LHCN-M2 (cell line): ENCODE measurements at regions not wholly inside any gene's neighbourhood (a gene's known extent, or its start where the extent isn't known, plus 50 kb on each side); places are given as distances from the start of the nearest gene placed in this dataset.
A peak's percentile ranks its signal among the peaks of the same experiment; 100 is the strongest.

Experiments used
- DNase-seq: peaks from one replicate; pipeline ENCODE4 v3.0.0-alpha.2; 2012; ENCODE audit warnings: low read depth

GRCh38 chr11:95717314-95717713 is 72.3 kb downstream of the FAM76B start:
- DNase-seq, result no peak

GRCh38 chr11:95716266-95716665 is 73.3 kb downstream of the FAM76B start:
- peak; percentile 35 for DNase-seq

GRCh38 chr11:95715777-95716241 is 73.8 kb downstream of the FAM76B start:
- DNase-seq, result no peak

GRCh38 chr11:95714843-95715776 is 74.5 kb downstream of the FAM76B start:
- DNase-seq, result no peak

GRCh38 chr11:95713428-95713827 is 76.2 kb downstream of the FAM76B start:
- no peak for DNase-seq

GRCh38 chr11:95711945-95712221 is 77.7 kb downstream of the FAM76B start:
- no peak for DNase-seq

GRCh38 chr11:95711162-95711944 is 78.2 kb downstream of the FAM76B start:
- DNase-seq, result peak; percentile 46

GRCh38 chr11:95708681-95709080 is 80.9 kb downstream of the FAM76B start:
- DNase-seq, result no peak

GRCh38 chr11:95706974-95707387 is 82.6 kb downstream of the FAM76B start:
- no peak for DNase-seq

- peak; percentile 63 for DNase-seq
These were observed 84.0 kb downstream of the FAM76B start for GRCh38 chr11:95705485-95706124.

- no peak for DNase-seq
These were observed 84.7 kb downstream of the FAM76B start for GRCh38 chr11:95704865-95705264.

GRCh38 chr11:95703049-95703448 is 86.5 kb downstream of the FAM76B start:
- no peak for DNase-seq

- peak; percentile 21 for DNase-seq
These were observed 87.1 kb downstream of the FAM76B start for GRCh38 chr11:95702526-95702925.

GRCh38 chr11:95700471-95700817 is 89.1 kb downstream of the FAM76B start:
- DNase-seq, result no peak

- DNase-seq, result no peak
These were observed 89.7 kb downstream of the FAM76B start for GRCh38 chr11:95699631-95700470.

GRCh38 chr11:95698676-95699557 is 90.7 kb downstream of the FAM76B start:
- DNase-seq, result no peak

- peak; percentile 15 for DNase-seq
These were observed 91.8 kb downstream of the FAM76B start for GRCh38 chr11:95697614-95698408.

GRCh38 chr11:95695181-95695580 is 94.4 kb downstream of the FAM76B start:
- no peak for DNase-seq

- no peak for DNase-seq
These were observed 96.3 kb downstream of the FAM76B start for GRCh38 chr11:95693298-95693697.
